OCI-LY3 (cell line): ENCODE measurements at regions not wholly inside any gene's neighbourhood (a gene's known extent, or its start where the extent isn't known, plus 50 kb on each side); places are given as distances from the start of the nearest gene placed in this dataset.

Experiments
- H2AFZ ChIP-seq: fragments of 200-600, 300-600 bp; shearing (Covaris generic); 2 replicates; pipeline ENCODE4 v1.6.0; 2014; ENCODE audit warnings: antibody characterized with exemption, low read depth, low read length
- H3K27ac ChIP-seq: fragments of 200-600, 300-600 bp; sonication (generic); 2 replicates; pipeline ENCODE4 v1.5.1; 2014; ENCODE audit warnings: mild to moderate bottlenecking, low read length, moderate library complexity, mixed read lengths
- H3K27me3 ChIP-seq: fragments of 200-600, 300-600 bp; sonication (generic); 2 replicates; pipeline ENCODE4 v1.6.1; 2014; ENCODE audit warnings: low read depth, low read length, mixed read lengths
- H3K36me3 ChIP-seq: fragments of 200-600, 300-600 bp; sonication (generic); replicated peaks from 2 replicates; pipeline ENCODE3; 2014; ENCODE audit warnings: low read depth, low read length, mixed read lengths
- H3K4me1 ChIP-seq: fragments of 300-600, 200-600 bp; sonication (generic); 2 replicates; pipeline ENCODE4 v1.6.1; 2014; ENCODE audit warnings: low read length, mixed read lengths
- H3K4me2 ChIP-seq: fragments of 200-600, 300-600 bp; sonication (generic); 2 replicates; pipeline ENCODE4 v1.6.1; 2014; ENCODE audit warnings: low read length, mixed read lengths
- H3K4me3 ChIP-seq: fragments of 300-600, 200-600 bp; sonication (generic); 2 replicates; pipeline ENCODE4 v1.5.1; 2014; ENCODE audit warnings: antibody characterized with exemption, mild to moderate bottlenecking, low read length, moderate library complexity
- H3K79me2 ChIP-seq: fragments of 300-600, 200-600 bp; shearing (Covaris generic); 2 replicates; pipeline ENCODE4 v1.6.1; 2014; ENCODE audit warnings: mild to moderate bottlenecking, low read length, mixed read lengths
- H3K9ac ChIP-seq: fragments of 300-600, 200-600 bp; shearing (Covaris generic); 2 replicates; pipeline ENCODE4 v1.6.0; 2014; ENCODE audit warnings: mild to moderate bottlenecking, low read length, moderate library complexity
- H3K9me3 ChIP-seq: fragments of 200-600, 300-600 bp; shearing (Covaris generic); 2 replicates; pipeline ENCODE4 v1.6.1; 2014; ENCODE audit warnings: low read length, mixed read lengths; ENCODE audit not compliant: insufficient read depth
- H4K20me1 ChIP-seq: fragments of 200-600, 300-600 bp; sonication (generic); 2 replicates; pipeline ENCODE4 v1.6.1; 2016; ENCODE audit warnings: low read length, mixed read lengths; ENCODE audit not compliant: insufficient read depth
- CTCF ChIP-seq: fragments of 200-600, 300-600 bp; sonication (generic); IDR thresholded peaks from 2 replicates; pipeline ENCODE4 v1.5.1; 2014; ENCODE audit warnings: antibody characterized with exemption, low read length, low read depth
- EZH2phosphoT487 ChIP-seq: fragments of 200-600 bp; shearing (Covaris generic); IDR thresholded peaks from 2 replicates; pipeline ENCODE4 v1.6.1; 2018; ENCODE audit warnings: antibody characterized with exemption, mixed run types, low read depth

- H2AFZ ChIP-seq = no peak overlapping the region
- H3K36me3 ChIP-seq = no peaks in the 10 kb centered on the region
- no peak overlapping the region for H3K4me3 ChIP-seq
- H4K20me1 ChIP-seq = no peaks in the 10 kb centered on the region
- H3K27me3 ChIP-seq = no peaks in the 10 kb centered on the region
- no peak for TF ChIP-seq CTCF
- TF ChIP-seq EZH2phosphoT487 = no peak
- H3K79me2 ChIP-seq = no peaks in the 10 kb centered on the region
- no peak overlapping the region for H3K27ac ChIP-seq
- no peaks in the 10 kb centered on the region for H3K9me3 ChIP-seq
- H3K9ac ChIP-seq = no peak overlapping the region
- H3K4me1 ChIP-seq = no peaks in the 10 kb centered on the region
- H3K4me2 ChIP-seq = no peak overlapping the region
These were observed 308.0 kb upstream of the ATXN7L3B start for GRCh38 chr12:74229671-74230070.

- H3K9ac ChIP-seq = no peak overlapping the region
- TF ChIP-seq EZH2phosphoT487 (no peak), CTCF (no peak)
- H2AFZ ChIP-seq = no peak overlapping the region
- no peak overlapping the region for H3K27ac ChIP-seq
- H3K4me2 ChIP-seq = no peak overlapping the region
- no peaks in the 10 kb centered on the region for H3K9me3 ChIP-seq
- no peaks in the 10 kb centered on the region for H3K27me3 ChIP-seq
- H4K20me1 ChIP-seq = no peaks in the 10 kb centered on the region
- H3K79me2 ChIP-seq = no peaks in the 10 kb centered on the region
- H3K36me3 ChIP-seq = no peaks in the 10 kb centered on the region
- no peak overlapping the region for H3K4me3 ChIP-seq
- no peaks in the 10 kb centered on the region for H3K4me1 ChIP-seq
These were observed 302.3 kb upstream of the ATXN7L3B start for GRCh38 chr12:74235342-74235741.

- Histone ChIP-seq H3K27me3 (no peaks in the 10 kb centered on the region), H3K9ac (no peak overlapping the region), H3K4me1 (no peaks in the 10 kb centered on the region), H3K4me3 (no peak overlapping the region), H4K20me1 (no peaks in the 10 kb centered on the region), H3K79me2 (no peaks in the 10 kb centered on the region), H3K4me2 (no peak overlapping the region), H3K36me3 (no peaks in the 10 kb centered on the region), H3K27ac (no peak overlapping the region), H3K9me3 (no peaks in the 10 kb centered on the region), H2AFZ (no peak overlapping the region)
- no peak for TF ChIP-seq EZH2phosphoT487
- TF ChIP-seq CTCF = no peak
These were observed 296.3 kb upstream of the ATXN7L3B start for GRCh38 chr12:74241341-74241740.

- H3K4me2 ChIP-seq = no peak overlapping the region
- H2AFZ ChIP-seq = no peak overlapping the region
- H4K20me1 ChIP-seq = no peaks in the 10 kb centered on the region
- H3K4me3 ChIP-seq = no peak overlapping the region
- H3K27ac ChIP-seq = no peak overlapping the region
- H3K79me2 ChIP-seq = no peaks in the 10 kb centered on the region
- H3K9ac ChIP-seq = no peak overlapping the region
- no peaks in the 10 kb centered on the region for H3K36me3 ChIP-seq
- TF ChIP-seq CTCF (no peak), EZH2phosphoT487 (no peak)
- no peaks in the 10 kb centered on the region for H3K4me1 ChIP-seq
- no peaks in the 10 kb centered on the region for H3K27me3 ChIP-seq
- no peaks in the 10 kb centered on the region for H3K9me3 ChIP-seq
These were observed 295.5 kb upstream of the ATXN7L3B start for GRCh38 chr12:74242088-74242487.
